ENCODE measurements at regions not wholly inside any gene's neighbourhood (a gene's known extent, or its start where the extent isn't known, plus 50 kb on each side); places are given as distances from the start of the nearest gene placed in this dataset.

DNA sequence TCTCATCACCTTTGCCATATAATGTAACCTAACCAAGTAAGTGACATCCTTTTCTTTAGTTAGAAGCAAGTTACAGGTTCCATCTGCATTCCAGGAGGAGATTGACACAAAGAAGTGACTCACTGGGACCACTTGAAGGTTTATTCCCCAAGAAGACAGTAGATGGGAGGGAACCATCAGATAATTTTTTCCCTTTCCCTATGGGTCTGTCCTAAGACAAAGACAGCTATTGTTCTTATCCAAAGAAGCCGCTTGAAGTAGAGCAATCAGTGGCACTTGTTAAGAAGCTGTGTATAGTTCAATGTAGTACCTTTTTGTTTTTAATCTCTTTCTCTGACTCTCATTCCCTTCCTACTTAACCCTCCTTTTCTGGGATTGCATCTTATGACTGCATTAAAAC is 139.9 kb upstream of the B3GALT2 start:
- TF ChIP-seq ZFP3 (CRISPR knock-in tag; IDR thresholded peaks at IDR 0.05) (no peak), RARB (CRISPR knock-in tag; IDR thresholded peaks at IDR 0.05) (no peak), OSR1 (CRISPR knock-in tag; IDR thresholded peaks at IDR 0.05) (no peak), CSDC2 (CRISPR knock-in tag; IDR thresholded peaks at IDR 0.05) (no peak), ZNF565 (CRISPR knock-in tag; conservative IDR thresholded peaks at IDR 0.05; ENCODE audit: low read depth) (no peak), ZFP30 (CRISPR knock-in tag; IDR thresholded peaks at IDR 0.05) (no peak), TSHZ2 (CRISPR knock-in tag; IDR thresholded peaks at IDR 0.05) (no peak), ZNF70 (CRISPR knock-in tag; IDR thresholded peaks at IDR 0.05) (no peak), ESRRG (CRISPR knock-in tag; IDR thresholded peaks at IDR 0.05) (no peak), POU6F1 (CRISPR knock-in tag; IDR thresholded peaks at IDR 0.05; ENCODE audit: borderline replicate concordance, low read depth) (no peak), BACH2 (CRISPR knock-in tag; IDR thresholded peaks at IDR 0.05; ENCODE audit: borderline replicate concordance) (no peak), ISL1 (CRISPR knock-in tag; IDR thresholded peaks at IDR 0.05) (no peak)
- TF ChIP-seq, protein P1, sequence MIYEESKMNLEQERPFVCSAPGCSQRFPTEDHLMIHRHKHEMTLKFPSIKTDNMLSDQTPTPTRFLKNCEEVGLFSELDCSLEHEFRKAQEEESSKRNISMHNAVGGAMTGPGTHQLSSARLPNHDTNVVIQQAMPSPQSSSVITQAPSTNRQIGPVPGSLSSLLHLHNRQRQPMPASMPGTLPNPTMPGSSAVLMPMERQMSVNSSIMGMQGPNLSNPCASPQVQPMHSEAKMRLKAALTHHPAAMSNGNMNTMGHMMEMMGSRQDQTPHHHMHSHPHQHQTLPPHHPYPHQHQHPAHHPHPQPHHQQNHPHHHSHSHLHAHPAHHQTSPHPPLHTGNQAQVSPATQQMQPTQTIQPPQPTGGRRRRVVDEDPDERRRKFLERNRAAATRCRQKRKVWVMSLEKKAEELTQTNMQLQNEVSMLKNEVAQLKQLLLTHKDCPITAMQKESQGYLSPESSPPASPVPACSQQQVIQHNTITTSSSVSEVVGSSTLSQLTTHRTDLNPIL (CRISPR knock-in tag; IDR thresholded peaks at IDR 0.05; ENCODE audit: low read depth), result no peak
- TF ChIP-seq, protein P2, sequence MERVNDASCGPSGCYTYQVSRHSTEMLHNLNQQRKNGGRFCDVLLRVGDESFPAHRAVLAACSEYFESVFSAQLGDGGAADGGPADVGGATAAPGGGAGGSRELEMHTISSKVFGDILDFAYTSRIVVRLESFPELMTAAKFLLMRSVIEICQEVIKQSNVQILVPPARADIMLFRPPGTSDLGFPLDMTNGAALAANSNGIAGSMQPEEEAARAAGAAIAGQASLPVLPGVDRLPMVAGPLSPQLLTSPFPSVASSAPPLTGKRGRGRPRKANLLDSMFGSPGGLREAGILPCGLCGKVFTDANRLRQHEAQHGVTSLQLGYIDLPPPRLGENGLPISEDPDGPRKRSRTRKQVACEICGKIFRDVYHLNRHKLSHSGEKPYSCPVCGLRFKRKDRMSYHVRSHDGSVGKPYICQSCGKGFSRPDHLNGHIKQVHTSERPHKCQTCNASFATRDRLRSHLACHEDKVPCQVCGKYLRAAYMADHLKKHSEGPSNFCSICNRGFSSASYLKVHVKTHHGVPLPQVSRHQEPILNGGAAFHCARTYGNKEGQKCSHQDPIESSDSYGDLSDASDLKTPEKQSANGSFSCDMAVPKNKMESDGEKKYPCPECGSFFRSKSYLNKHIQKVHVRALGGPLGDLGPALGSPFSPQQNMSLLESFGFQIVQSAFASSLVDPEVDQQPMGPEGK (CRISPR knock-in tag; IDR thresholded peaks at IDR 0.05; ENCODE audit: borderline replicate concordance), result no peak
